ENCODE measurements at regions not wholly inside any gene's neighbourhood (a gene's known extent, or its start where the extent isn't known, plus 50 kb on each side); places are given as distances from the start of the nearest gene placed in this dataset.
A peak's percentile ranks its signal among the peaks of the same experiment; 100 is the strongest.

DNA sequence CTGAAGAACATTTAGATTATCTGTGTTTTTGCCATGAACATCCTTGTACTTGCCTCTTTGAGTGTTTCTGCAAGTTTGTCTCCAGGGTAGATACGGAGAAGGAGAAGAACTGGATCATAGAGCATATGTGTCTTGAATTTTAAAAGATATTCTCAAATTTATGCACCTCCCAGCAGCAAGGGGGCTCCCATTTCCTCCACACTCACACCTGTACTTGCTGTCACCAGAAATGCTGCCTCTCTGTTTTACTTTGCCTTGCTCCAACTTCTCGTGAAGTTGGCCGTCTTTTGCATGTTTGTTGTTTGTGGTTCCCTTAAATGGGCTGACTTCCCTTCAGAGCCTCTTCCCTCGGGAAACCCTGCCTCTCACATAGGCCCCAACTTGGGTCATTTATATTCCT is 171.0 kb downstream of the TFAP2C start:
- TF ChIP-seq SP1 (IDR thresholded peaks at IDR 0.05; ENCODE audit: low read depth, low read length) (no peak), MXI1 (IDR thresholded peaks at IDR 0.05; ENCODE audit: low read depth, low read length) (no peak), POLR2AphosphoS5 (IDR thresholded peaks at IDR 0.05; ENCODE audit: low read length) (no peak), POLR2AphosphoS2 (IDR thresholded peaks at IDR 0.05; ENCODE audit: low read depth, low read length) (no peak), CBFB (IDR thresholded peaks at IDR 0.05; ENCODE audit: low read depth) (no peak), ZNF207 (IDR thresholded peaks at IDR 0.05; ENCODE audit: borderline replicate concordance) (no peak), CREM (IDR thresholded peaks at IDR 0.05; ENCODE audit: low read depth) (no peak), CBX5 (IDR thresholded peaks at IDR 0.05; ENCODE audit: low read depth) (no peak)
- TF ChIP-seq, protein P1, sequence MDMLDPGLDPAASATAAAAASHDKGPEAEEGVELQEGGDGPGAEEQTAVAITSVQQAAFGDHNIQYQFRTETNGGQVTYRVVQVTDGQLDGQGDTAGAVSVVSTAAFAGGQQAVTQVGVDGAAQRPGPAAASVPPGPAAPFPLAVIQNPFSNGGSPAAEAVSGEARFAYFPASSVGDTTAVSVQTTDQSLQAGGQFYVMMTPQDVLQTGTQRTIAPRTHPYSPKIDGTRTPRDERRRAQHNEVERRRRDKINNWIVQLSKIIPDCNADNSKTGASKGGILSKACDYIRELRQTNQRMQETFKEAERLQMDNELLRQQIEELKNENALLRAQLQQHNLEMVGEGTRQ (IDR thresholded peaks at IDR 0.05; ENCODE audit: borderline replicate concordance, low read depth, low read length), result no peak
- TF ChIP-seq, protein P2, sequence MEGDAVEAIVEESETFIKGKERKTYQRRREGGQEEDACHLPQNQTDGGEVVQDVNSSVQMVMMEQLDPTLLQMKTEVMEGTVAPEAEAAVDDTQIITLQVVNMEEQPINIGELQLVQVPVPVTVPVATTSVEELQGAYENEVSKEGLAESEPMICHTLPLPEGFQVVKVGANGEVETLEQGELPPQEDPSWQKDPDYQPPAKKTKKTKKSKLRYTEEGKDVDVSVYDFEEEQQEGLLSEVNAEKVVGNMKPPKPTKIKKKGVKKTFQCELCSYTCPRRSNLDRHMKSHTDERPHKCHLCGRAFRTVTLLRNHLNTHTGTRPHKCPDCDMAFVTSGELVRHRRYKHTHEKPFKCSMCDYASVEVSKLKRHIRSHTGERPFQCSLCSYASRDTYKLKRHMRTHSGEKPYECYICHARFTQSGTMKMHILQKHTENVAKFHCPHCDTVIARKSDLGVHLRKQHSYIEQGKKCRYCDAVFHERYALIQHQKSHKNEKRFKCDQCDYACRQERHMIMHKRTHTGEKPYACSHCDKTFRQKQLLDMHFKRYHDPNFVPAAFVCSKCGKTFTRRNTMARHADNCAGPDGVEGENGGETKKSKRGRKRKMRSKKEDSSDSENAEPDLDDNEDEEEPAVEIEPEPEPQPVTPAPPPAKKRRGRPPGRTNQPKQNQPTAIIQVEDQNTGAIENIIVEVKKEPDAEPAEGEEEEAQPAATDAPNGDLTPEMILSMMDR (IDR thresholded peaks at IDR 0.05 in 2 of 3, conservative IDR thresholded peaks at IDR 0.05 in 1 of 3; ENCODE audit: control insufficient read depth in 2 of 3, extremely low read depth in 1 of 3, insufficient read depth in 1 of 3, low read depth in 3 of 3, low read length in 3 of 3), result peak in 1 of 3 experiments; percentile 9; a peak in 1 of 6 replicates
